Suprapubic skin (tissue), 3 donors: ENCODE measurements at regions not wholly inside any gene's neighbourhood (a gene's known extent, or its start where the extent isn't known, plus 50 kb on each side); places are given as distances from the start of the nearest gene placed in this dataset.

ENCODE experiments used
- POLR2A ChIP-seq, 2 donors: fragments of 450-650 bp; IDR thresholded peaks; one replicate each; pipeline ENCODE4 v1.6.1; 2017; ENCODE audit warnings: antibody characterized with exemption in 2 of 2, mild to moderate bottlenecking in 2 of 2, moderate library complexity in 2 of 2
- TF ChIP-seq, protein P1 (sequence below), 2 donors: fragments of 200-600 bp in 1 of 2; fragments of 450-650 bp in 1 of 2; sonication (generic) in 1 of 2; IDR thresholded peaks; one replicate each; pipeline ENCODE4 v1.5.1; 2016 to 2019; ENCODE audit warnings: antibody characterized with exemption in 2 of 2, mild to moderate bottlenecking in 1 of 2, moderate library complexity in 1 of 2

GRCh38 chr18:76618721-76619120 is 123.7 kb upstream of the ZNF516 start:
- TF ChIP-seq, protein P1, sequence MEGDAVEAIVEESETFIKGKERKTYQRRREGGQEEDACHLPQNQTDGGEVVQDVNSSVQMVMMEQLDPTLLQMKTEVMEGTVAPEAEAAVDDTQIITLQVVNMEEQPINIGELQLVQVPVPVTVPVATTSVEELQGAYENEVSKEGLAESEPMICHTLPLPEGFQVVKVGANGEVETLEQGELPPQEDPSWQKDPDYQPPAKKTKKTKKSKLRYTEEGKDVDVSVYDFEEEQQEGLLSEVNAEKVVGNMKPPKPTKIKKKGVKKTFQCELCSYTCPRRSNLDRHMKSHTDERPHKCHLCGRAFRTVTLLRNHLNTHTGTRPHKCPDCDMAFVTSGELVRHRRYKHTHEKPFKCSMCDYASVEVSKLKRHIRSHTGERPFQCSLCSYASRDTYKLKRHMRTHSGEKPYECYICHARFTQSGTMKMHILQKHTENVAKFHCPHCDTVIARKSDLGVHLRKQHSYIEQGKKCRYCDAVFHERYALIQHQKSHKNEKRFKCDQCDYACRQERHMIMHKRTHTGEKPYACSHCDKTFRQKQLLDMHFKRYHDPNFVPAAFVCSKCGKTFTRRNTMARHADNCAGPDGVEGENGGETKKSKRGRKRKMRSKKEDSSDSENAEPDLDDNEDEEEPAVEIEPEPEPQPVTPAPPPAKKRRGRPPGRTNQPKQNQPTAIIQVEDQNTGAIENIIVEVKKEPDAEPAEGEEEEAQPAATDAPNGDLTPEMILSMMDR (IDR thresholded peaks at IDR 0.05): no peak
- no peak for TF ChIP-seq POLR2A (IDR thresholded peaks at IDR 0.05)
